Epithelial cell of proximal tubule (primary cell): ENCODE measurements at regions not wholly inside any gene's neighbourhood (a gene's known extent, or its start where the extent isn't known, plus 50 kb on each side); places are given as distances from the start of the nearest gene placed in this dataset.

Source experiments
- DNase-seq: peaks from one replicate; pipeline ENCODE4 v3.0.0-alpha.2; 2011; ENCODE audit warnings: low read depth
- H3K4me3 ChIP-seq: 2 replicates; pipeline ENCODE4 v1.5.1; 2011; ENCODE audit warnings: low read depth, mild to moderate bottlenecking, low read length
- CTCF ChIP-seq: conservative IDR thresholded peaks from 2 replicates; pipeline ENCODE4 v1.5.1; 2012; ENCODE audit warnings: low read depth, mild to moderate bottlenecking, low read length

- no peak overlapping the region for H3K4me3 ChIP-seq
- no peak for TF ChIP-seq CTCF
- no peak for DNase-seq
Measured at GRCh38 chr2:215771241-215771640, 242.1 kb downstream of the MREG start.

- no peak for TF ChIP-seq CTCF
- no peak overlapping the region for H3K4me3 ChIP-seq
- DNase-seq: no peak
Measured at GRCh38 chr2:215770668-215771067, 242.7 kb downstream of the MREG start.

- no peak for DNase-seq
- no peak overlapping the region for H3K4me3 ChIP-seq
- no peak for TF ChIP-seq CTCF
Measured at GRCh38 chr2:215769246-215769645, 244.1 kb downstream of the MREG start.

- no peak for DNase-seq
- H3K4me3 ChIP-seq: no peak overlapping the region
- TF ChIP-seq CTCF: no peak
Measured at GRCh38 chr2:215767625-215768024, 245.7 kb downstream of the MREG start.

GRCh38 chr2:215765729-215766360, 247.5 kb downstream of the MREG start:
- no peak overlapping the region for H3K4me3 ChIP-seq
- no peak for DNase-seq
- no peak for TF ChIP-seq CTCF

- no peak overlapping the region for H3K4me3 ChIP-seq
- TF ChIP-seq CTCF: no peak
- no peak for DNase-seq
Measured at GRCh38 chr2:215764441-215765048, 248.8 kb downstream of the MREG start.

- H3K4me3 ChIP-seq: no peak overlapping the region
- TF ChIP-seq CTCF: no peak
- DNase-seq: no peak
Measured at GRCh38 chr2:215760557-215760956, 252.8 kb downstream of the MREG start.
